Activated CD4-positive, alpha-beta T cell treated with anti-CD3 and anti-CD28 coated beads, Interleukin-2, amount 50 U/mL, for 16 hours (primary cell): ENCODE measurements at regions not wholly inside any gene's neighbourhood (a gene's known extent, or its start where the extent isn't known, plus 50 kb on each side); places are given as distances from the start of the nearest gene placed in this dataset.

Source experiments
- DNase-seq: peaks from one replicate; pipeline ENCODE4 v3.0.0-alpha.2; 2020

DNA sequence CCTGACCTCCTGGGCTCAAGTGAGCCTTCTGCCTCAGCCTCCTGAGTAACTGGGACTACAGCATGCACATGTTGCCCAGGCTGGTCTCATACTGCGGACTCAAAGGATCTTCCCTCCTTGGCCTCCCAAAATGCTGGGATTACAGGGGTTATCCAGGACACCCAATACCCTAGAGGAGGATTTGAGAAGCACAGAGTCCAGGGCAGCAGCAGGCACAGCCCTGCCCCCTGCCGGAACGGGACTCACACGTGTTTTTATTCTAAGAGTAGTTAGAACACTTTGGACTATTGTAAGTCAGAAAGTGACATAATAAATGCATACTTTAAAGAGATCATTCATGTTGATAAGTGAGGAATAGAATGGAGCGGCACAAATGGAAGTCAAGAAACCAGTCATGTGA, 80.2 kb downstream of the C6orf118 start:
- DNase-seq: no peak

- no peak for DNase-seq
These were observed 81.6 kb downstream of the C6orf118 start for GRCh38 chr6:165227644-165228329.

GRCh38 chr6:165223736-165224135, 85.7 kb downstream of the C6orf118 start:
- no peak for DNase-seq

DNA sequence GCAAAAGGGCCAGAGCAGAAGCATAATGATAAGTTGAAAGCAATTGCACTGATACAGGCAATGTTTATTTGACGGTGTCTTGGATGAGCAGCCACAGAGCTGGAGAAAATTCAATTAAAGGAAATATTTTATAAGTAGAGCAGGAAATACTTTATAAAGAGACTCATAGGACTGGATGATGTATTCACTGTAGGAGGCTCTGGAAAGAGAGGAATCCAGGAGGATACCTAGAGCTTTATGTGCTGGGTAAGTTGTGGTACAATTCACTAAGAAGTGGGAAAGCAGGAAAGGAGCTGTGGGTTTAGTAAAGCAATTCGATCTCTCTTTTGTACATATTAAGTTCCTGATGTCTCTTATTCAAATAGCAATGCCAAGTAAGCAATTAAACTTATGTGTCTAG, 86.3 kb downstream of the C6orf118 start:
- no peak for DNase-seq

DNA sequence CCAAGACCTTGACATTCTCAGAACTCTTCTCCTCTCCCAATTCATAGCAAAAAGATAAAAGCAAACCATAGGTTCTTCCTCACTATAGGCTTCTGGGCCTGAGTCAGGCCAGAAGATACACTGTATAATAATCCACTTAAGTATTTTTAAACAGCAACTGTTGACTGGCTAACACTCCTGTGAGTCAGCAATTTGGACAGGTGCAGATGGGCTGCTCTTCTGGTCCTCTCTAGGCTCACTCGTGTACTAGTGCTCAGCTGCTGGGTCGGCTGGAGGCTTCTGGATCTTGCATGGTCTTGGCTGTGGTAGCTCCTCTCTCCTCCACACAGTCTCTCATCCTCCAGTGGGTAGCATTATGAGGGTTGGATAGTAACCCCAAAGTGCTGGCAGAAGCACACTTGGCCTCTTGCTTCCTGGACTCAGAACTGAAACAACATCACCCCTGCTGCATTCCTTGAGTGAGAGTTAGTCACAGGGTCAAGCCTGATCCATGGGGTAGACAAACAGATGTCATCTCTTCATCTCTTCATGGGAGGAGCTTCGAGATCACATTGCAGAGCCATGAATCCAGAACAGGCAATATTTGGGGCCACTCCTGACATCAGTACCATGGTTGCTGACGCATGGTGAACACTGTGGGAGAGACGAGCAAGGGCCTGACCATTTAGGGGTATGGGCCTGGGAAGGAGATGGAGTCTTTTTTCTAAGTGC, 86.9 kb downstream of the C6orf118 start:
- no peak for DNase-seq

DNA sequence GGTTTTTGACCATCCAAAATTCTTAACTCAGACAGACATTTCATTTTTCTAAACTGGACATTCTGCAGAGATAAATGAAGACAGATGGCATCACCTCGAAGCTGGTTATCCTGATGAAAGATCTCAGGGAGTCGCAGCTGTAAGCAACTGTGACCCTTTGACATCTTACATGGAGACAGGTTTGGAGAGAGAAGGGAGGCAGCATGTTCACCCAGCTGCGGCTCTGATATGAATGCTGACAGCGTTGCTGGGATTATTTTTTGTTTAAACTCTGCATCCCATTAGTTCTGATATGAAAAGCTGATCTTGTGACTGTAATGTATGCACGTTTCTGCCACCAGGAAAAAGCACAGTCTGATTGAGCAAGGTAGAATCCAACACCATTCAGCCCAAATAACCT, 89.4 kb downstream of the C6orf118 start:
- no peak for DNase-seq

GRCh38 chr6:165219629-165220028, 89.8 kb downstream of the C6orf118 start:
- no peak for DNase-seq

DNA sequence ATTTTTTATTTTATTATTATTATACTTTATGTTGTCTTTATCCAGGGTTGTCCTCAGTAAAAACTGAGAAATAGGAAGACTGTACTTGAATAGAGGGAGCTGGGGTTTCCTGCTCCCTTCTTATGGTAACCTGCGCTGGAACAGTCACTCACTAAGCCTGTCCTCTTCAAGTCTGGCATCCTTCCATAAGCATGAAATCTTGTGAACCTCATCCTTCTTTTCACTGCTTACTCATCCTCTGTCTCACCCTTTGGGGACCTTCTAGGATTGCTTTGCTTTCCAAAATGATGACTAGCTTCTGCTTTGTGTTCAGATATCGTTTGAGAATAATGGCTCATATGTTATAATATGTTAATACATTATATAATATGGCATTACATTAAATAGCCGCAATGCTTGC, 90.6 kb downstream of the C6orf118 start:
- DNase-seq: no peak

DNA sequence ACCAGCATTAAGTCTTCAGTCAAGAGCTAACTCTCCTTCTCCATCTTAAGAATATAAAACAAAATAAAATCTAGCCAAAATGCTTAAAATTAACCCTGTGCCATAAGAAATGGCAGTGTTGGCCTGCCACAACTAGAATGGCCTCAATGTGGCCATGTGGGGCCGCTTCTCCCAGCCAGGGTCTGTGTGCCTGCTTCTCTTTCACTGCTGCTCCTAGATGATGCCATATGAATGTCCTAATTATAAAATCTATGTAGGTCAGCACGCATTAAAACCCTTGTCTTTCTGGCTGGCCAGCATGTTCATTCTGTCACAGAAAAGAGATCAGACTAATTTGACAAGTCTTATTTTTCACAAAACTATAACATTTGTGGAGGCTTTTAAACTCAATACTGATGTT, 102.6 kb downstream of the C6orf118 start:
- no peak for DNase-seq

DNA sequence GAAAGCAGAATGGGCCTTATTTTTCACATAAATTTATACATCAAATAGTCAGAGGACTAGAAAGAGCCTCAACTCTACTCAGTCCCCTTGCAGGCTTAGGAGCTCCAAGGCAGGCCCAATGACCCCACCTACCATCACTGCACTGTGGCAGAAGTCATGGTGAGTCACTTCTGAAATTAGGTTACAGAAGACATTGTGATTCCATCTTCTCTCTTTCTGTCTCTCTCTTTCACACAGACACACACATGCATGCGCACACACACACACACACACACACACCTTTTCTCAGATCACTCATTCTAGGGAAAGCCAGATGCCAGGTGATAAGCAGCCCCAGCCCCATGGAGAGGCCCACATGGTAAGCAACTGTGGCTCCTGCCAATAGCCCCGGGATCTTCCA, 103.8 kb downstream of the C6orf118 start:
- no peak for DNase-seq

DNA sequence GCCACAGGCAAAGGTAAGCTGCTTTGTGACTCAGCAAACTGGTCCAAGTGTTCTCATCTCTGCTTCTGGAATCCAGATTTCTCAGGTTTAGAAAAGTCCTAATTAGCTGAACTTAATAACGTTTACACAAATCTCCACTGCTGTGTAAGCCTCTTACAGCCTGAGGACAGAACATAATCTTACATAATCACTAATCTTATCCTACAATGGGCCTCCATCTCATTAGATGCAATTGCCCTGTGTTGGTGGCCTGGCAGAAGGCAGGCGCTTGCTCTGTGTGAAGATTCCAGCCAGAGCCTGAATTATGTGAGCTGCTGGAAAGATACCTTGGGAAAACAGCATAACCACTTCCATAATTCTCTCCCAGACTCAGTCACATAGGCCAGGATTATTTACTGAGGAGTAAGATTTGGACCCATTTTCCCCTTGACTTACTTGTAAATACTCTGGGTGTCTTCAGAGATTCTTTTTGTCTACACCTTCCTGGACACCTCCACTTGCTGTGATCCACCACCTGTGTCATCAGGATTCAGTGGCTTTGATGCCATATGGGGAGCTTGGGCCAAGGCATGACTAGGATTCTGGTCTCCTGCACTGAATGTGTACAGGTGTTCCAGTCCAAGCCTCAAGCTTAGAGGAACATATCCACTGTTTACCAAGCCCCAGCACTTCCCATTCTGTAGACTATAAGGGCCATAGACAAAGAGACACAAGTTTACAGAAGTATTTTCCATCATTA, 104.4 kb downstream of the C6orf118 start:
- DNase-seq: no peak

DNA sequence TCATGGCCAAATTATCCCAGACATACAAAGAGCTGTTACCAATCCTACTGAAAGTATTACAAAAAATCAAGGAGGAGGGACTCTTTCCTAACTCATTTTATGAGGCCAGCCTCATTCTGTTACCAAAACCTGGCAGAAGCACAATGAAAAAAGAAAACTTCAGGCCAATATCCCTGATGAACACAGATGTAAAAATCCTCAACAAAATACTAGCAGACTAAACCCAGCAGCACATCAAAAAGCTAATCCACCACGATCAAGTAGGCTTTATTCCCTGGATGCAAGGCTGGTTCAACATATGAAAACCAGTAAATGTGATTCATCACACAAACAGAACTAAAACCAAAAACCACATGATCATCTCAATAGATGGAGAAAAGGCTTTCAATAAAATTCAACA, 109.2 kb downstream of the C6orf118 start:
- DNase-seq: no peak

DNA sequence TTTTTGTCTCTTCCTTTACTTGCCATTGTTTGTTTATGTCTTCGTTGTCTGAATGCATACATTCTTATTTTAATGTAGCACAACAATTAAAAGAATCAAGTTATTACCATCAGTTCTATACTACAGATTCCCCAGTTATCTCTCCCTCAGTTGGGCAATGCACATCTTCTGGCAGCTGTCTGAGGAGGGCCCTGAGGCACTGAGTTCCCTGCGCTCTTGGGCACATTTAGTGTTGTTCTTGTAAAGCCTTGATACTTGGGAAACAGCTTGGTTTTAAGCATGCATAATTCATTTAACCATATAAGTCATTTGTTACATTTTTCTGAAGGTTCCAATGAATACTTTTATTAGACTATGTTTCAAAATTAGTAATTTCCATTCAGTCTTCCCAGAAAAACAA, 117.9 kb downstream of the C6orf118 start:
- DNase-seq: no peak

GRCh38 chr6:165186441-165187205, 122.8 kb downstream of the C6orf118 start:
- no peak for DNase-seq

DNA sequence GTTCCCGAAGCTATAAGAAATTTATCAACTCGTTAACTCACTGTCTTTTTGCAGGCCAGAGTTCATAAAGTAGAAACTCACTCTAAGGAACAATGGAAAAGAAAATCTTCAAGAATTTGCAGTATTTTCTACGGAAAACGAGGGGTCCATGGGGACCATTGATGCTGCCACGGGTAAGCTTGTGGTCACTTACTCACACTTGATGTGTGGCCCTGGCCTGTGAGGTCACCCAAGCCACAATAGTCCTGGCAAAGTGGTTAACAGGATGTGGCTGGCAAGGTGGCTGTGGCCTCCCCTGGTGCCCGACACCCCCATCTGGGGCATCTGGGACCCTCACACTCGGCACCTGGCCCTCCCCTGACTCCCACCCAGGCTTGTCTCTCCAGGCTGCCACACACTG, 123.4 kb downstream of the C6orf118 start:
- no peak for DNase-seq

DNA sequence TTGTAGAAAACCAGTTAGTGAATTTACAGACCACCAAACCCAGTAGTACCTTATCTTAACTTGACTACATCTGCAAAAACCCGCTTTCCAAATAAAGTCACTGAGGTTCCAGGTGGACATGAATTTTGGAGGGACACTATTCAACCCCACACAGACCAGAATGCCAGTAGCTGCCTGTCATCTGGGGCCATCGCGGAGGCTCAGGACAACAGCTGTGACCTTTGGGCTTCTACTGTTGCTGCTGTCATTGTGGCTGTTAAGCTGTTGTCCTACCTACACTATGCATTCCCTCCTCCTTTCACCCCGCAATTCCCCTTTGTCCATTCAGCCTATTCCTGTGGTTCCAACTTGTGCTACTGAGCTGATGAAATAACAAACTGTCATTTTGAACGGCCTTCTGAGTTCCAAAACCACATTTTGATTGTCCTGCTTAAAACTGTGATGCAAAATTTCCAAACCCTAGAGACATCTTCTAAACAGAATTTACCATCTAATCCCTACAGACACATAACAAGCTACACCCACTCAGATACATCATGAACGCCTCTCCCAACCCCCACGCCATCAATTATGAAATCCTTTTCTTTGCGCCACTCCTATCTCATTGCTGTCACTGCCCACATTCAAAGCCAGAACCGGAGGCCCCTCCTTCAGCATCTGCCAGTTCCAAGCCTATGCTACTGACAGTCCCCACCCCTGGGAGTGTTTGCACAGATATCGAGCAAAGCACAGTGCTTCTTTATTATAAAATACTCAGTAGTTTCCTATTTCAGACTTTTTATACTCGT, 125.0 kb downstream of the C6orf118 start:
- DNase-seq: no peak

- DNase-seq: no peak
These were observed 125.8 kb downstream of the C6orf118 start for GRCh38 chr6:165183496-165184140.

DNA sequence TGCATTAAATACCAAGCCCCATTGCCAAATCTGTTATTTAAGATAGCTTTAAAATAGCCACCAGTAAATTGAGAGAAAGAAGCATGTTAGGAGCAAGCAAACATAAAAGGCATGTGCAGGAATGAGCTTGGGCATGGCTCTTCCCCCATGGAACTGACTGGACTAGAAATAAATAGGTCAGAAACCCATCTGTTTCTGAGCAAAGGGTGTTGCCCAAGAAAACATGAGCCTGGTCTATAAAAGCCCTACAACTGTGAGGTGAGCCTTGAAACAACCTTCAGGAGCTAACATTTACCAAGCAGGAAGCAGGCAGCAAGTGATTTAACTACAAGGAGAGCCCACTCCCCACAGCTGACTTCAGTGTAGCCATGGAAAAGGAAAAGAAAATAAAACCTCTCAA, 126.3 kb downstream of the C6orf118 start:
- no peak for DNase-seq

DNA sequence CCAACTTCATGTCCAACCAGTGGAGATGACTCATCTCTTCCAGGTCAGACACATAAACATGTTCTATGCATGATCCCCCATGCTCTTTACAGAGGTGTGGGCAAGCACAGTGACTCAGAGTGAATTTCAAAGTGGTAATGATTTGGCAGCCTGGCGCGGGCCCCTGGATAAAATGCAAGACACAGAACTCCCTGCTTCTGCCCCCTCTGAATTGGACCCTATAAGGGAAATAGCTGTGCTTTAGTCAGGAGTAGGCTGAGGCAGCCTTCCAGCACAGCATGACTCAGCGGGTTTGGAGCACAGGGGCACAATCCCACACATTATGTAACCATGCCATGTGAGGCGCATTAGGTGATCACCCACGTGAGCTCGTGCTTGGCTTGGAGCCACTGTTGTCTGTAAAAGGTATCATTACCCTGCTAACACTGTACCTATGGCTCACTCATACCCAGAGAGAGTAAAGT, 127.4 kb downstream of the C6orf118 start:
- DNase-seq: no peak

- no peak for DNase-seq
These were observed 131.3 kb downstream of the C6orf118 start for GRCh38 chr6:165178056-165178455.

GRCh38 chr6:165173484-165173883, 135.9 kb downstream of the C6orf118 start:
- no peak for DNase-seq

GRCh38 chr6:165167861-165168260, 141.5 kb downstream of the C6orf118 start:
- no peak for DNase-seq
